Panc1 (cell line): ENCODE measurements at regions not wholly inside any gene's neighbourhood (a gene's known extent, or its start where the extent isn't known, plus 50 kb on each side); places are given as distances from the start of the nearest gene placed in this dataset.

Experiments
- CTCF ChIP-seq: fragments of 450-650 bp; IDR thresholded peaks from 2 replicates; pipeline ENCODE4 v1.5.1; 2017; ENCODE audit warnings: mild to moderate bottlenecking
- POLR2AphosphoS5 ChIP-seq: IDR thresholded peaks from 2 replicates; pipeline ENCODE4 v1.6.1; 2012; ENCODE audit warnings: mild to moderate bottlenecking, low read depth, low read length, moderate library complexity

GRCh38 chr6:12456343-12456742 is 166.2 kb downstream of the EDN1 start:
- TF ChIP-seq CTCF (no peak), POLR2AphosphoS5 (no peak)
